Omental fat pad (tissue), 3 donors: ENCODE measurements at regions not wholly inside any gene's neighbourhood (a gene's known extent, or its start where the extent isn't known, plus 50 kb on each side); places are given as distances from the start of the nearest gene placed in this dataset.

Source experiments
- ATAC-seq: fragments of 150-250 bp; one replicate; pipeline ENCODE4 v1.9.1; 2016; ENCODE audit warnings: mild to moderate bottlenecking, moderate library complexity; ENCODE audit not compliant: low FRiP score
- DNase-seq: peaks from one replicate; pipeline ENCODE4 v3.0.0-alpha.2; 2019; ENCODE audit warnings: low spot score
- TF ChIP-seq, protein P1 (sequence below), 3 donors: fragments of 450-650 bp; IDR thresholded peaks; one replicate each; pipeline ENCODE4 v1.5.1; 2016 to 2017; ENCODE audit warnings: antibody characterized with exemption in 3 of 3, mild to moderate bottlenecking in 3 of 3, moderate library complexity in 2 of 3

DNA sequence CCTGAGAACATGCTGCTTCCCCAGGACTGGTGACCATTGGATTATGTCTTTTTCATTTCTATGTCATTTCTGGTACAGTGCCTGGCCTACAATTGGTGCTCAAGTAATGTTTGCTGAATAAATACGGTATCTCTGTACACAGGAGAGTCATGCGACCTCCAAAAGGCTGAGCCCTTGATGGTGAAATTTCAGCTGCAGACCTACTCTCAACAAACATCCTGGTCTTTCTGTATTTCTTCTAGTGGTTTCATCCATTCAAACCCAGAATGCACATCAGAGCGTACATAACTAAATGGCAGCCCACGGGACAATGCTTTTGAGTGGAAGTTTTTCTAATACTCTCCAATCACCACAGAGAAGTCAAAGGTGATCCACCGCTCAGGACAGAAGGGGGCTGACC, 62.6 kb upstream of the RPS23 start:
- ATAC-seq (no peak), DNase-seq (no peak)
- TF ChIP-seq, protein P1, sequence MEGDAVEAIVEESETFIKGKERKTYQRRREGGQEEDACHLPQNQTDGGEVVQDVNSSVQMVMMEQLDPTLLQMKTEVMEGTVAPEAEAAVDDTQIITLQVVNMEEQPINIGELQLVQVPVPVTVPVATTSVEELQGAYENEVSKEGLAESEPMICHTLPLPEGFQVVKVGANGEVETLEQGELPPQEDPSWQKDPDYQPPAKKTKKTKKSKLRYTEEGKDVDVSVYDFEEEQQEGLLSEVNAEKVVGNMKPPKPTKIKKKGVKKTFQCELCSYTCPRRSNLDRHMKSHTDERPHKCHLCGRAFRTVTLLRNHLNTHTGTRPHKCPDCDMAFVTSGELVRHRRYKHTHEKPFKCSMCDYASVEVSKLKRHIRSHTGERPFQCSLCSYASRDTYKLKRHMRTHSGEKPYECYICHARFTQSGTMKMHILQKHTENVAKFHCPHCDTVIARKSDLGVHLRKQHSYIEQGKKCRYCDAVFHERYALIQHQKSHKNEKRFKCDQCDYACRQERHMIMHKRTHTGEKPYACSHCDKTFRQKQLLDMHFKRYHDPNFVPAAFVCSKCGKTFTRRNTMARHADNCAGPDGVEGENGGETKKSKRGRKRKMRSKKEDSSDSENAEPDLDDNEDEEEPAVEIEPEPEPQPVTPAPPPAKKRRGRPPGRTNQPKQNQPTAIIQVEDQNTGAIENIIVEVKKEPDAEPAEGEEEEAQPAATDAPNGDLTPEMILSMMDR (IDR thresholded peaks at IDR 0.05) = no peak

DNA sequence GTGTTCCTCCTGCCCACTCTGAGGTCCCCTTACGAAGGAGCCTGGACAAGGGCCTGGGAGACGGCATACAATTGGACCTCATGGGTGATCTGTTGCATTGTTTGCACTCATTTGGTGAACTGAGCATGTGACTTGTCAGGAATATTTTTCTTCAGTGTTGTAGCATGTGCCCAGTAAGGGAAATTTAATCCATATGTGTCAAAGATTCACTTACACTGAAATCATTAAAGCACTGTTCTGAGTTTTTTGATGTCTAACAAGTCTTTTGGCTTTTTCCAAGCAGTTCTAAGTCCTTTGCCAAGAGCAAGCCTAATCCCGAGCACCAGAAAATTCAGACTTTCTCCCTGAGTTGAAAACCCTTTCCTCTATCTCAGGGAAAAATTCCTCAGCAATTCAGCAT, 61.6 kb upstream of the RPS23 start:
- TF ChIP-seq, protein P1 (IDR thresholded peaks at IDR 0.05) = no peak
- DNase-seq = no peak
- no peak for ATAC-seq

DNA sequence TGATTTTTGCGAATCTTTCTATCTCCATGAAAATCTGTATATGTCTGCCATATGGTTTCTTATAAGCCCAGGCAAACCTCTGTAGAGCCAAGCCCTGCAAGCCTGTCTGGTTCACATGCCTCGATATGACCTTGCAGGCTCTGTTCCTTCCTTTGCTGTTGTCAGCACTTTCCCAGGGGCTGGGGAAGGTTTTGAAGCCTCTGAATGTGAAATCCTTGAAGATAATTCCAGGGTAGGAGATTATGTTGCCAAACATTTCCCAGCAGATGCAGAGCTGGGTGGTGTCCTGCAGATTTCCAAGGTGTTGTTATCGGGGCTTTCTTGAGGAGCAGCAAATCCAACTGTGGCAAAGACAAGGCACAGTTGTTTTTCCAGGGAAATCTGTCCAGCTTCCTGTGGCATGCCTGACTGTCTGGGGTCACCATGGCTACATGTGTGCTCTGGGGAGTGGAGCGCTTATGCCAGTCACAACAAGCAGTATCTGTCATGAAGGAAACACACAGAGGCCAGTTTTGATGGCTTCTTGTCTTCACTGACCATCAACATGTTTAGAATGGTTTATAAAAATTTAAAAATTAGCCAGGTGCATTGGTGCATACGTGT, 60.7 kb upstream of the RPS23 start:
- ATAC-seq (no peak), DNase-seq (no peak)
- TF ChIP-seq, protein P1 (IDR thresholded peaks at IDR 0.05) = no peak

DNA sequence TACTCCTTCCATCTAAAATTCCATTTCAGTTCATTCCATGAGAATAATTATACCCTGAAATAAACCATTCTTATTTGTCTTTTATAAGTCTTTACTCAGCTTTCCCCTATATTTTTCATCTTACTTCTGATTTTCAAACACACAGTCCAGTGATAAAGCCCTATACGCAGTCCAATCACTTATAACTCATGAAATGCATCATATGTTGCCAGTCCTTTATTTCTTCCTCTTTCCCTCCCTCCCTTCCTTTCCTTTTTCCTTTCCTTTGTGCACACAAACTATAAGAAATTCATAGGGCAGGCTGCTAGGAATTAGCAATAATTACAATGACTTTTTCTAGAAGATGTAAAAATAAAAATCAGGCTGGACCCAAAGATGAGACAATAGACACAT, 58.8 kb upstream of the RPS23 start:
- ATAC-seq = no peak
- DNase-seq = no peak
- TF ChIP-seq, protein P1 (IDR thresholded peaks at IDR 0.05) = no peak

DNA sequence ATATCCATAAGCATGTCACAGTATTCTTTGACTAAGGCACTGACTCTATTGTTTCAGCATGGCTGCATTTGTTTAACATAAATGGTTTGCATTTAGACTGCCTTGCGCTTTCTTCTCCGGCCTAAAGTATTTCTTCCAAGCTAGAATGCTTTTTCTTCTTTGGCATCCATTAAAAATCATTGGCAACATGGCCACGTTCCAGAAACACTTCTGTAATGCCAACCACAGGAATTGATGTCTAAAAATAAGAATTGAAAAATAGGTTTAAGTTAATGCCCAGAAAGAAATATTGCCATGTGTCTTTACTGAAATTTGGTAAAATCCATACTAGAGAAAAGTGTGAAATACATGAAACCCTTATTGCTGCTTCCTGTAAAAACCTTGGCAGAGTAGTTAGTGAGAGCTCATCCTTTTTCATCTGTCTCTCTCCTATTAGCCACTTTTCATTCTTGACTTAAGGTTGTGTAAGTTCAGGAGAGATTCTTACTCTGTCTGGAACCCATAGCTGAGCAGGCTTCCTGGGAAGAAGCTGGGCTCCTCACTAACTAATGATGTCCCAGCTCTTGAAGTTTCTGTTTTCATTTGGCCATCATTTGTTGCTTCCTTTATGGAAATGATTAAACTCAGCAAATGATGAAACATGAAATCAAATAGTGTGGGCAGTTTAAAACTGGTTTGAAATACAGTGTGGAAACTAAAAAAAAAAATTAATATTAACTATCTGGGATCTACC, 58.2 kb upstream of the RPS23 start:
- ATAC-seq (no peak), DNase-seq (no peak)
- TF ChIP-seq, protein P1 (IDR thresholded peaks at IDR 0.05) = no peak

DNA sequence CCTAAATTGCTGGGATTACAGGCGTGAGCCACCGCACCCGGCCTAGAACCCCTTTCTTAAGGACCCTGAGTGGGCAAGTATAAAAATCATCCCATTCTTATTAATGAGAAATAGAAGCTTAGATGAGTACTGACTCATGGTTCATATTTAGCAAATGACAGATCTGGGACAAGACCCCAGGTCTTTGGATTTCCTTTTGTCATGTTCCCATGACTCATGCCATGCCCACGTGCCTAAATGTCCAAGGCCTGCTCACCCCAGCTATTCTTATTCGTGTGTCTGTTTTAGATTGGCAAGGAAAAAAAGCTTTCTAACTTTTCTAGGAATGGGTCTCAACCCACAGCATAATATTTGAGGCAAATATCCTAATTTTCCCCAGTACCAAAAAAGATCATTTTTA, 57.7 kb upstream of the RPS23 start:
- TF ChIP-seq, protein P1 (IDR thresholded peaks at IDR 0.05) = no peak
- DNase-seq (no peak), ATAC-seq (no peak)

DNA sequence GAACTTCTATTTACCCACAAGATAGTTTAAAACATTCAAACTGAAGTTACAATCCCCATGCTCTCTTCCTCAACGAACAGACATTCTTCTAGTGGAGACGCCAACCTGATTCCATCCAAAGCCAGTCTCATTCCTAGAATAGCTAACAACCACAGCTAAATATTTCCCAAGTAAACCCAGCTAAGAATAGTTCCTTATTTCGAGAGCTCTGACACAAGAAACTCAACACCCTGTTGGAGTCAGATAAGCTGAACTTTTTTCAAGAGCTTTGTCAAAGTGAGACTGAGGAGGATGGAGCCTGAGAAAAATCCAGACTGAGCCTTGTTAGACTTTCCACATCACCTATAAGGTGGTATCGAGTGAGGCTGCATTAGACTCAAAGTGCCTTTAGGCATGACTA, 56.7 kb upstream of the RPS23 start:
- ATAC-seq (no peak), DNase-seq (no peak)
- TF ChIP-seq, protein P1 (IDR thresholded peaks at IDR 0.05) = no peak
